ENCODE measurements at regions not wholly inside any gene's neighbourhood (a gene's known extent, or its start where the extent isn't known, plus 50 kb on each side); places are given as distances from the start of the nearest gene placed in this dataset.

DNA sequence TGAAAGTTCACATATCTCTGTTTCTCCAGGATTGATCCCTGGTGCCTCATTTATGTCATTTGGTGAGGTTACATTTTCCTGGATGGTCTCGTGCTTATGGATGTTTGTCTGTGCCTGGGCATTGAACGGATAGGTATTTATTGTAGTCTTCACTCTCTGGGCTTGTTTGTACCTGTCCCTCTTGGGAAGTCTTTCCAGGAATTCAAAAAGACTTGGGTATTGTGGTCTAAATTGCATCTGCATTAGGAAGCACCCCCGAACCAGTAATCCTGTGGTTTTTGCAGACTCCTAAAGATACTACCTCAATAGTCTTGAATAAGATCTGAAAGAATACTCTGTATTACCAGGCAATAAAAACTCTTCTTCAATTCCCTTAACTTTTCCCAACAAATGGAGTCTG, 720.8 kb downstream of the SLC6A15 start:
- no TSS peak for BruUV-seq (replicated peaks)
- H3K27ac Mint-ChIP-seq (ENCODE audit: unreplicated experiment), result no peak overlapping the region
- H3K9me3 Mint-ChIP-seq (ENCODE audit: low read depth, unreplicated experiment), result peaks cover 10% of the 10 kb centered on the region
- CTCF ChIA-PET, result no interaction called here
- no peaks in the 10 kb centered on the region for H3K27me3 Mint-ChIP-seq (ENCODE audit: unreplicated experiment)
- H3K4me1 Mint-ChIP-seq (ENCODE audit: low read depth, unreplicated experiment), result no peaks in the 10 kb centered on the region
- H3K36me3 Mint-ChIP-seq (ENCODE audit: insufficient read depth, unreplicated experiment), result no peaks in the 10 kb centered on the region
- DNase-seq, result no peak
- intact Hi-C loops (cut with micrococcal nuclease; ENCODE audit: unreplicated experiment), result no loop called here
- H3K4me3 Mint-ChIP-seq (ENCODE audit: low read depth, unreplicated experiment), result no peak overlapping the region
- TF ChIP-seq CTCF (IDR thresholded peaks at IDR 0.05; ENCODE audit: unreplicated experiment), result no peak

GRCh38 chr12:84186433-84186832, 726.2 kb downstream of the SLC6A15 start:
- no peak overlapping the region for H3K27ac Mint-ChIP-seq (ENCODE audit: unreplicated experiment)
- TF ChIP-seq CTCF (IDR thresholded peaks at IDR 0.05; ENCODE audit: unreplicated experiment), result no peak

DNA sequence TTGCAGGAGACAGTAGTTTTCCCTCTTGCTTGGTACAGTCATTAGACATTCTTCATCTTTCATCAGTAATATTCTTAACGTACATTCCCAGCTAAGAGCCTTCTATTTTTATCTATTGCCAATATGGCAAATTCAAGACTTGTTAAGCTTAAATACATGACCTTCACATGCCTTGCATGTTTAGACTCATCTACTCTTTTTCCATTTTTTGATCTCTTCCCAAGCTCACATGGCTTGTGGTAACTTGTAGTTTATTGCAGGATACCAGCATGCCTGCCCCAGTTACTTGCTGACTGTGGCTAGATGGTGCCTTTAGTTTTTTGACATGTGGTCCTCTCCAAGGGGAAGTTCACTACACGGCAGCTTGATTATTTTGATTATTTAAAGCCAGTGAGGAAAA, 729.0 kb downstream of the SLC6A15 start:
- Mint-ChIP-seq H3K27me3 (ENCODE audit: unreplicated experiment) (no peaks in the 10 kb centered on the region), H3K36me3 (ENCODE audit: insufficient read depth, unreplicated experiment) (no peaks in the 10 kb centered on the region), H3K9me3 (ENCODE audit: low read depth, unreplicated experiment) (peaks cover 4% of the 10 kb centered on the region), H3K4me1 (ENCODE audit: low read depth, unreplicated experiment) (no peaks in the 10 kb centered on the region), H3K27ac (ENCODE audit: unreplicated experiment) (no peak overlapping the region), H3K4me3 (ENCODE audit: low read depth, unreplicated experiment) (no peak overlapping the region)
- CTCF ChIA-PET, result no interaction called here
- no peak for DNase-seq
- intact Hi-C loops (cut with micrococcal nuclease; ENCODE audit: unreplicated experiment), result no loop called here
- no TSS peak for BruUV-seq (replicated peaks)
- no peak for TF ChIP-seq CTCF (IDR thresholded peaks at IDR 0.05; ENCODE audit: unreplicated experiment)

More at GRCh38 chr12:84186433-84186832, 726.2 kb downstream of the SLC6A15 start:
- Mint-ChIP-seq H3K36me3 (ENCODE audit: insufficient read depth, unreplicated experiment) (no peaks in the 10 kb centered on the region), H3K9me3 (ENCODE audit: low read depth, unreplicated experiment) (no peaks in the 10 kb centered on the region), H3K27me3 (ENCODE audit: unreplicated experiment) (no peaks in the 10 kb centered on the region), H3K4me3 (ENCODE audit: low read depth, unreplicated experiment) (no peak overlapping the region), H3K4me1 (ENCODE audit: low read depth, unreplicated experiment) (no peaks in the 10 kb centered on the region)
- no peak for DNase-seq
- intact Hi-C loops (cut with micrococcal nuclease; ENCODE audit: unreplicated experiment), result no loop called here
- CTCF ChIA-PET, result no interaction called here
- BruUV-seq (replicated peaks), result no TSS peak

- Mint-ChIP-seq H3K4me1 (ENCODE audit: low read depth, unreplicated experiment) (no peaks in the 10 kb centered on the region), H3K27ac (ENCODE audit: unreplicated experiment) (no peak overlapping the region), H3K9me3 (ENCODE audit: low read depth, unreplicated experiment) (no peaks in the 10 kb centered on the region), H3K27me3 (ENCODE audit: unreplicated experiment) (no peaks in the 10 kb centered on the region), H3K36me3 (ENCODE audit: insufficient read depth, unreplicated experiment) (no peaks in the 10 kb centered on the region), H3K4me3 (ENCODE audit: low read depth, unreplicated experiment) (no peak overlapping the region)
- CTCF ChIA-PET, result no interaction called here
- no peak for DNase-seq
- TF ChIP-seq CTCF (IDR thresholded peaks at IDR 0.05; ENCODE audit: unreplicated experiment), result no peak
- BruUV-seq (replicated peaks), result no TSS peak
- intact Hi-C loops (cut with micrococcal nuclease; ENCODE audit: unreplicated experiment), result loop anchor here (10.0 kb wide), 1 partner anchor 229 kb away; no protein-coding TSS in a partner anchor
These were observed 738.5 kb downstream of the SLC6A15 start for GRCh38 chr12:84174115-84174514.
